ENCODE measurements at regions not wholly inside any gene's neighbourhood (a gene's known extent, or its start where the extent isn't known, plus 50 kb on each side); places are given as distances from the start of the nearest gene placed in this dataset.

DNA sequence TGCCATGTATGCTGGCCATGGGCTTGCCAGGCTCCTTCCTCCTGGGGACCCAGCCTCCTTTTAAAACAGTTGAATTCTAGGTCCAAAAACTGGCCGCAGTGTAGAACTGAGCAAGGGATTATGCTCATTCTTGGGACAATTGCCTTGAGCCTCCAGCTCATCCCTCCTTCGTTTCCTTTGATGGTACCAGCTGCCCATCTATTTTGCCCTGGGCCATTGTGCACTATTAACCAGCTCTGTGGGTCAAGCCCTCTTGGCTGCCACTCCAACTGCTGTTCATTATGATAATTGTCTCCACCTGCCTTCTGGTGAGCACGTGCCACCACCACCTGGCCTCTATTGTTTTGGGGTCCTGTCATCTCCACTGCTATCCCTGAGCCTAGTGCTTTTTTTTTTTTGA lies 75.8 kb upstream of the SYN2 start:
- H3K36me3 ChIP-seq (ENCODE audit: insufficient read depth) = no peaks in the 10 kb centered on the region
- no peaks in the 10 kb centered on the region for H3K79me2 ChIP-seq (ENCODE audit: insufficient read depth, low read depth)
- no peaks in the 10 kb centered on the region for H4K20me1 ChIP-seq (ENCODE audit: insufficient read depth)
- H2AFZ ChIP-seq (ENCODE audit: low read depth) = no peak overlapping the region
- H3K4me3 ChIP-seq (IDR thresholded peaks at IDR 0.05; ENCODE audit: insufficient read depth, low read depth, low read length) = no peak overlapping the region
- no peak overlapping the region for H3K27ac ChIP-seq
- H3K4me2 ChIP-seq = no peak overlapping the region
- H3K27me3 ChIP-seq (ENCODE audit: insufficient read depth, low read depth) = no peaks in the 10 kb centered on the region
- H3K9ac ChIP-seq = no peak overlapping the region
- TF ChIP-seq, protein P1, sequence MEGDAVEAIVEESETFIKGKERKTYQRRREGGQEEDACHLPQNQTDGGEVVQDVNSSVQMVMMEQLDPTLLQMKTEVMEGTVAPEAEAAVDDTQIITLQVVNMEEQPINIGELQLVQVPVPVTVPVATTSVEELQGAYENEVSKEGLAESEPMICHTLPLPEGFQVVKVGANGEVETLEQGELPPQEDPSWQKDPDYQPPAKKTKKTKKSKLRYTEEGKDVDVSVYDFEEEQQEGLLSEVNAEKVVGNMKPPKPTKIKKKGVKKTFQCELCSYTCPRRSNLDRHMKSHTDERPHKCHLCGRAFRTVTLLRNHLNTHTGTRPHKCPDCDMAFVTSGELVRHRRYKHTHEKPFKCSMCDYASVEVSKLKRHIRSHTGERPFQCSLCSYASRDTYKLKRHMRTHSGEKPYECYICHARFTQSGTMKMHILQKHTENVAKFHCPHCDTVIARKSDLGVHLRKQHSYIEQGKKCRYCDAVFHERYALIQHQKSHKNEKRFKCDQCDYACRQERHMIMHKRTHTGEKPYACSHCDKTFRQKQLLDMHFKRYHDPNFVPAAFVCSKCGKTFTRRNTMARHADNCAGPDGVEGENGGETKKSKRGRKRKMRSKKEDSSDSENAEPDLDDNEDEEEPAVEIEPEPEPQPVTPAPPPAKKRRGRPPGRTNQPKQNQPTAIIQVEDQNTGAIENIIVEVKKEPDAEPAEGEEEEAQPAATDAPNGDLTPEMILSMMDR (conservative IDR thresholded peaks at IDR 0.05; ENCODE audit: low read depth, low read length) = no peak
- H3K4me1 ChIP-seq (ENCODE audit: low read depth, poor library complexity, severe bottlenecking) = no peaks in the 10 kb centered on the region

DNA sequence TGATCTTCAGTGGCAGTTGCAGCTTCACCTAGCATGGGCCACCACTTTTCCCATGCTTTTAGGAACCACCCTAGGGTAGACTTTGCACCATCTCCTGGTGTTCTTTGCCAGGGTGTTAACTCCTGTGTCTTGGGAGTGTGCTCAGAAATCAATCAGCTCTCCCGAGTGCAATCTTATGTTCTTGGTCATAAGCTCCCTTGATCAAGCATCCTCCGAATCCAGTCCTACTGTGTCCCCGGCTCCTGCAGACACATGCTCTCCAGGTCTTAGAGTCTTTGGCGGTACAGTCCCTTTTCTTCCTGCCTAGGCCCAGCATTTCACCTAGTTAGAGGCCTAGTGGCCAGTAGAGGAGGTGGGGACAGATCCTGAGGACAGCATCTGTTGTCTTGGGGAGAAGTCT lies 74.7 kb upstream of the SYN2 start:
- Histone ChIP-seq H3K4me3 (IDR thresholded peaks at IDR 0.05; ENCODE audit: insufficient read depth, low read depth, low read length) (no peak overlapping the region), H3K36me3 (ENCODE audit: insufficient read depth) (no peaks in the 10 kb centered on the region), H2AFZ (ENCODE audit: low read depth) (no peak overlapping the region), H3K4me2 (no peak overlapping the region), H3K27me3 (ENCODE audit: insufficient read depth, low read depth) (no peaks in the 10 kb centered on the region), H4K20me1 (ENCODE audit: insufficient read depth) (no peaks in the 10 kb centered on the region), H3K27ac (no peak overlapping the region), H3K79me2 (ENCODE audit: insufficient read depth, low read depth) (no peaks in the 10 kb centered on the region), H3K9ac (no peak overlapping the region), H3K4me1 (ENCODE audit: low read depth, poor library complexity, severe bottlenecking) (no peaks in the 10 kb centered on the region)
- TF ChIP-seq, protein P1 (conservative IDR thresholded peaks at IDR 0.05; ENCODE audit: low read depth, low read length) = no peak

DNA sequence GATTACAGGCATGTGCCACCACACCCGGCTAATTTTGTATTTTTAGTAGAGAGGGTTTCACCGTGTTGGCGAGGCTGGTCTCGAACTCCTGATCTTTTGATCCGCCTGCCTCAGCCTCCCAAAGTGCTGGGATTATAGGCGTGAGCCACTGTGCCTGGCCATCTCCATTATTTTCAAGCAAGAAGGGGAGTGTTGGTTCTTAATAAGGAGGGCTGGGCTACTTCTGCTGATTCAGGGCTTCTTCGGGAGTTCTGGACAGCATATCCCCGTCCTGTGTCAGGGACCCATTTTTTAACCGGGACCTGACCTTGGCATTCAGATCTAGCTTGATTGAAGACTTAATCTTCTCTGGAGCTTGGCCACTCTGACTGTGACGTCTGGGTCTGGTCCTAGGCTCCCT lies 74.1 kb upstream of the SYN2 start:
- TF ChIP-seq, protein P1 (conservative IDR thresholded peaks at IDR 0.05; ENCODE audit: low read depth, low read length) = no peak
- no peak overlapping the region for H3K4me3 ChIP-seq (IDR thresholded peaks at IDR 0.05; ENCODE audit: insufficient read depth, low read depth, low read length)
- no peak overlapping the region for H3K4me2 ChIP-seq
- no peaks in the 10 kb centered on the region for H4K20me1 ChIP-seq (ENCODE audit: insufficient read depth)
- no peak overlapping the region for H3K9ac ChIP-seq
- H3K36me3 ChIP-seq (ENCODE audit: insufficient read depth) = no peaks in the 10 kb centered on the region
- H3K4me1 ChIP-seq (ENCODE audit: low read depth, poor library complexity, severe bottlenecking) = no peaks in the 10 kb centered on the region
- H2AFZ ChIP-seq (ENCODE audit: low read depth) = no peak overlapping the region
- no peaks in the 10 kb centered on the region for H3K79me2 ChIP-seq (ENCODE audit: insufficient read depth, low read depth)
- H3K27me3 ChIP-seq (ENCODE audit: insufficient read depth, low read depth) = no peaks in the 10 kb centered on the region
- H3K27ac ChIP-seq = no peak overlapping the region

DNA sequence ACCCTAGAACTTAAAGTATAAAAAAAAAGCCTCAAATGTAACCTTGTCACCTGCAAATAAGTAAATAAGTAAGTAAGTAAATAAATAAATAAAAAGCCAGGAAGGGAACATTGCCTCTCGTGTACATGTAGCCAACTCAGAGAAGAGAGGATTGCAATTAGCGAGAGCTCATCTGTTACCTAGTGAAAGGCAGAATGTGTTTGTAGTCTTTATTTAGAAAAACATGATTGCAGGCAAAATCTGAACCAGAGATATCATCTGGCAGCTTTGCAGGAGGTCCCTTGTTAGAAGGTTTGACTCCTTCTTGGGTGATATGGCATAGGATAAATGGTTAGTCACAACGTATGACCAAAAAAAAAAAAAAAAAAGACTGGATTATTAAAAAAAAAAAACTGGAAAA lies 71.6 kb upstream of the SYN2 start:
- H2AFZ ChIP-seq (ENCODE audit: low read depth) = no peak overlapping the region
- no peaks in the 10 kb centered on the region for H3K79me2 ChIP-seq (ENCODE audit: insufficient read depth, low read depth)
- H3K4me3 ChIP-seq (IDR thresholded peaks at IDR 0.05; ENCODE audit: insufficient read depth, low read depth, low read length) = no peak overlapping the region
- no peaks in the 10 kb centered on the region for H3K36me3 ChIP-seq (ENCODE audit: insufficient read depth)
- H3K9ac ChIP-seq = no peak overlapping the region
- H3K27me3 ChIP-seq (ENCODE audit: insufficient read depth, low read depth) = no peaks in the 10 kb centered on the region
- H3K27ac ChIP-seq = no peak overlapping the region
- H3K4me2 ChIP-seq = no peak overlapping the region
- no peaks in the 10 kb centered on the region for H4K20me1 ChIP-seq (ENCODE audit: insufficient read depth)
- TF ChIP-seq, protein P1 (conservative IDR thresholded peaks at IDR 0.05; ENCODE audit: low read depth, low read length) = no peak
- H3K4me1 ChIP-seq (ENCODE audit: low read depth, poor library complexity, severe bottlenecking) = no peaks in the 10 kb centered on the region

DNA sequence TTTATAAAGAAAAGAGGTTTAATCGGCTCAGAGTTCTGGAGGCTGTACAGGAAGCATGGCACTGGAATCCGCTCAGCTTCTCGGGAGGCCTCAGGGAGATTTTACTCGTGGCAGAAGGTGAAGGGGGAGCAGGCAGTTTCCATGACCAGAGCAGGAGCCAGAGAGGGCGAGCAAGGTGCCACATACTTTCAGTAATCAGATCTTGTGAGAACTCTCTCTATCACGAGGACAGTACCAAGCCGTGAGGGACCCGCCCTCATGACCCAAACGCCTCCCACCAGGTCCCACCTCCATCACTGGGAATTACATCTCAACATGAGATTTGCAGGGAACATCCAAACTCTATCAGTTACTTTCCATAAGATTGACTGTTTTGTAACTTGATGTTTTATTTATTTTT lies 70.7 kb upstream of the SYN2 start:
- H3K4me1 ChIP-seq (ENCODE audit: low read depth, poor library complexity, severe bottlenecking) = no peaks in the 10 kb centered on the region
- H3K36me3 ChIP-seq (ENCODE audit: insufficient read depth) = no peaks in the 10 kb centered on the region
- no peak overlapping the region for H3K27ac ChIP-seq
- H3K9ac ChIP-seq = no peak overlapping the region
- no peaks in the 10 kb centered on the region for H4K20me1 ChIP-seq (ENCODE audit: insufficient read depth)
- TF ChIP-seq, protein P1 (conservative IDR thresholded peaks at IDR 0.05; ENCODE audit: low read depth, low read length) = no peak
- no peak overlapping the region for H3K4me3 ChIP-seq (IDR thresholded peaks at IDR 0.05; ENCODE audit: insufficient read depth, low read depth, low read length)
- H3K27me3 ChIP-seq (ENCODE audit: insufficient read depth, low read depth) = no peaks in the 10 kb centered on the region
- no peaks in the 10 kb centered on the region for H3K79me2 ChIP-seq (ENCODE audit: insufficient read depth, low read depth)
- H2AFZ ChIP-seq (ENCODE audit: low read depth) = no peak overlapping the region
- H3K4me2 ChIP-seq = no peak overlapping the region
